ENCODE measurements at regions not wholly inside any gene's neighbourhood (a gene's known extent, or its start where the extent isn't known, plus 50 kb on each side); places are given as distances from the start of the nearest gene placed in this dataset.

DNA sequence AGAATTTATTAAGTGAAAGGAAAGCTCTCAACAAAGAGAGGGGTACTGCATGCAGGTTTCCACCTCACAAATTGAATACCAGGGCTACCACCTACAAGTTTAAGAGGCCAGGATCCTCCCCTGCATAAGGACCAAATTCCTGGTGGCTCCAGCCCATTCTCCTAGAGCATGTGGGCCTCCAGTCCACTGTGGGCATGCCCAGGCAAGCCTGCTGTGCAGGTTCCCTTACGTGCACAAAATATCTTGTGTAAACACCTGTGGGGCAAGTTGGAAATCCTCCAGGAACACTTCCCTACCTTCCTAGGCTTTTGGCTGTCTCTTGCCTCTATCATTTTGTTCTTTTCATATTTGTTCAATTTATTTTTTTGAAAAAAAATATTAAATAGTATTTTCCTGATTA lies 724.3 kb downstream of the ARAP2 start:
- no peaks in the 10 kb centered on the region for H3K79me2 ChIP-seq (ENCODE audit: insufficient read depth, low read length)
- H3K9me3 ChIP-seq (ENCODE audit: insufficient read depth, low read depth, low read length) = no peaks in the 10 kb centered on the region
- H3K9me2 ChIP-seq (replicated peaks; ENCODE audit: low read depth, low read length) = no peaks in the 10 kb centered on the region
- no peak overlapping the region for H3K4me2 ChIP-seq (ENCODE audit: low read depth, low read length, poor library complexity, severe bottlenecking)
- no peak overlapping the region for H3K4me3 ChIP-seq (ENCODE audit: low read length, poor library complexity, severe bottlenecking)
- no peaks in the 10 kb centered on the region for H3K27me3 ChIP-seq (ENCODE audit: insufficient read depth, low read length, poor library complexity, severe bottlenecking)
- no peaks in the 10 kb centered on the region for H3K36me3 ChIP-seq (ENCODE audit: insufficient read depth, low read length)
- no peak overlapping the region for H3K9ac ChIP-seq (ENCODE audit: low read depth, low read length, poor library complexity, severe bottlenecking)
- H2AFZ ChIP-seq (ENCODE audit: low read length) = no peak overlapping the region
- TF ChIP-seq, protein P1, sequence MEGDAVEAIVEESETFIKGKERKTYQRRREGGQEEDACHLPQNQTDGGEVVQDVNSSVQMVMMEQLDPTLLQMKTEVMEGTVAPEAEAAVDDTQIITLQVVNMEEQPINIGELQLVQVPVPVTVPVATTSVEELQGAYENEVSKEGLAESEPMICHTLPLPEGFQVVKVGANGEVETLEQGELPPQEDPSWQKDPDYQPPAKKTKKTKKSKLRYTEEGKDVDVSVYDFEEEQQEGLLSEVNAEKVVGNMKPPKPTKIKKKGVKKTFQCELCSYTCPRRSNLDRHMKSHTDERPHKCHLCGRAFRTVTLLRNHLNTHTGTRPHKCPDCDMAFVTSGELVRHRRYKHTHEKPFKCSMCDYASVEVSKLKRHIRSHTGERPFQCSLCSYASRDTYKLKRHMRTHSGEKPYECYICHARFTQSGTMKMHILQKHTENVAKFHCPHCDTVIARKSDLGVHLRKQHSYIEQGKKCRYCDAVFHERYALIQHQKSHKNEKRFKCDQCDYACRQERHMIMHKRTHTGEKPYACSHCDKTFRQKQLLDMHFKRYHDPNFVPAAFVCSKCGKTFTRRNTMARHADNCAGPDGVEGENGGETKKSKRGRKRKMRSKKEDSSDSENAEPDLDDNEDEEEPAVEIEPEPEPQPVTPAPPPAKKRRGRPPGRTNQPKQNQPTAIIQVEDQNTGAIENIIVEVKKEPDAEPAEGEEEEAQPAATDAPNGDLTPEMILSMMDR (conservative IDR thresholded peaks at IDR 0.05; ENCODE audit: low read length) = no peak
- TF ChIP-seq EZH2phosphoT487 (IDR thresholded peaks at IDR 0.05; ENCODE audit: borderline replicate concordance) = no peak
- no peaks in the 10 kb centered on the region for H4K20me1 ChIP-seq (ENCODE audit: insufficient read depth, low read length, poor library complexity, severe bottlenecking)
- no peaks in the 10 kb centered on the region for H3K4me1 ChIP-seq (ENCODE audit: insufficient read depth, low read length, poor library complexity, severe bottlenecking)
- H3F3A ChIP-seq (ENCODE audit: low read depth) = no peaks in the 10 kb centered on the region

GRCh38 chr4:35521682-35522081 lies 722.6 kb downstream of the ARAP2 start:
- Histone ChIP-seq H3F3A (ENCODE audit: low read depth) (no peaks in the 10 kb centered on the region), H3K36me3 (ENCODE audit: insufficient read depth, low read length) (no peaks in the 10 kb centered on the region), H3K4me3 (ENCODE audit: low read length, poor library complexity, severe bottlenecking) (no peak overlapping the region), H3K4me2 (ENCODE audit: low read depth, low read length, poor library complexity, severe bottlenecking) (no peak overlapping the region), H3K27me3 (ENCODE audit: insufficient read depth, low read length, poor library complexity, severe bottlenecking) (no peaks in the 10 kb centered on the region), H3K9me3 (ENCODE audit: insufficient read depth, low read depth, low read length) (no peaks in the 10 kb centered on the region), H3K9me2 (replicated peaks; ENCODE audit: low read depth, low read length) (no peaks in the 10 kb centered on the region), H3K9ac (ENCODE audit: low read depth, low read length, poor library complexity, severe bottlenecking) (no peak overlapping the region), H3K79me2 (ENCODE audit: insufficient read depth, low read length) (no peaks in the 10 kb centered on the region), H4K20me1 (ENCODE audit: insufficient read depth, low read length, poor library complexity, severe bottlenecking) (no peaks in the 10 kb centered on the region), H2AFZ (ENCODE audit: low read length) (no peak overlapping the region), H3K4me1 (ENCODE audit: insufficient read depth, low read length, poor library complexity, severe bottlenecking) (no peaks in the 10 kb centered on the region)
- TF ChIP-seq, protein P1 (conservative IDR thresholded peaks at IDR 0.05; ENCODE audit: low read length) = no peak
- no peak for TF ChIP-seq EZH2phosphoT487 (IDR thresholded peaks at IDR 0.05; ENCODE audit: borderline replicate concordance)

DNA sequence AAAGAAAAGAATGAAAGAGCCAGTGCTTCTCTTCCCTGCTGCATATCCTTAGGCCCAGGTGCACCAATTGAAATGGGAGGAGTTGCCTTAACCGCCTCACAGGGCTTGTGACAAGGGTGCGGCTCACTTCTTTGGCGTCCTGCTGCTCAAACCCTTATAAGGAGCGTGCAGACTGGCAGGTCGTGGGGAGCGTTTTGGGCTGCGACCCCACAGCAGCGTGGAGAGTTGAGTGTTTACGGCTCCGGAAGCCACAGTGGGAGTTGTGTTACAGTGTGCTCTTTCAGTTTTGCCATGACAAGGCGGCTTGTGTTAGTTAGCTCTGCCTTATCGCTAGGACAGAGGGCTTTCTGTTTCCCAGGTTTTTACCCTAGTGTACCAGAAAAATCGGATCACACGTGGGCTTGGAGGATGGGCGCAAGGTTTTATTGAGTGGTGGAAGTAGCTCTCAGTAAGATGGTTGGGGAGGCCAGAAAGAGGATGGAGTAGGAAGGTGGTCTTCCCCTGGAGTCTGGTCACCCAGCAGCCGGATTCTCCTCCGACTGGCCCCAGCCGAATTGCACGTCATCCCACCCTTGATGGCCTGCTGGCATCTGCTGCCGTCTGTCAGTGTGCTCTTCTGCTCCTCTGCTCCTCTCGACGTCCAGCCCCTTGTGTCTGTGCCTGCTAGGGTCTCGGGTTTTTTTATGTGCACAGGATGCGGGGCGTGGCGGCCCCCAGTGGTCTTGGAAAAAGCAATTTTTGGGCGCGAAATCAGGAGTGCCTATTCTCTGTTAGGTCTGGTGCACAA lies 718.9 kb downstream of the ARAP2 start:
- H3K4me1 ChIP-seq (ENCODE audit: insufficient read depth, low read length, poor library complexity, severe bottlenecking) = no peaks in the 10 kb centered on the region
- H3K4me3 ChIP-seq (ENCODE audit: low read length, poor library complexity, severe bottlenecking) = no peak overlapping the region

More for the DNA sequence above, 718.9 kb downstream of the ARAP2 start:
- no peak overlapping the region for H3K4me2 ChIP-seq (ENCODE audit: low read depth, low read length, poor library complexity, severe bottlenecking)
- TF ChIP-seq, protein P1 (conservative IDR thresholded peaks at IDR 0.05; ENCODE audit: low read length) = no peak
- TF ChIP-seq EZH2phosphoT487 (IDR thresholded peaks at IDR 0.05; ENCODE audit: borderline replicate concordance) = no peak
- H4K20me1 ChIP-seq (ENCODE audit: insufficient read depth, low read length, poor library complexity, severe bottlenecking) = no peaks in the 10 kb centered on the region
- no peaks in the 10 kb centered on the region for H3K36me3 ChIP-seq (ENCODE audit: insufficient read depth, low read length)
- H3K79me2 ChIP-seq (ENCODE audit: insufficient read depth, low read length) = no peaks in the 10 kb centered on the region
- no peaks in the 10 kb centered on the region for H3K9me3 ChIP-seq (ENCODE audit: insufficient read depth, low read depth, low read length)
- no peak overlapping the region for H3K9ac ChIP-seq (ENCODE audit: low read depth, low read length, poor library complexity, severe bottlenecking)
- H3K27me3 ChIP-seq (ENCODE audit: insufficient read depth, low read length, poor library complexity, severe bottlenecking) = no peaks in the 10 kb centered on the region
- no peak overlapping the region for H2AFZ ChIP-seq (ENCODE audit: low read length)
- no peaks in the 10 kb centered on the region for H3F3A ChIP-seq (ENCODE audit: low read depth)
- H3K9me2 ChIP-seq (replicated peaks; ENCODE audit: low read depth, low read length) = no peaks in the 10 kb centered on the region

Measured in Loucy (cell line).